ENCODE measurements at regions not wholly inside any gene's neighbourhood (a gene's known extent, or its start where the extent isn't known, plus 50 kb on each side); places are given as distances from the start of the nearest gene placed in this dataset.

DNA sequence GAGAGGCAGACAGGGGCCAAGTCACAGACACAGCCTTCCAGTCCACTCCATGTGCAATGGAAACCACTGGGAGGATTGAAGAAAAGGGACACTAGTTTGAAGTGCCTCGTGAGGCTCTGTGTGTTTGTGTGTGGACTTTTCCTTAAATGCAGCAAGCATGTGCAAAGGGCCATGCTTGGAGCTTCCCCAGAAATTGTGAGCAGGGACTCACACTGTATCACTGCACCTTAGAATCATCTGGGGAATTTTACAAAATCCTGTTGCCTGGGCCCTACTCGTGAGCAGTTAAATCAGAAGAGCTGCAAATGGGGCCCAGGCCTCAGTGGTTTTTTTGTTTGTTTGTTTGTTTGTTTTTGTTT is 137.8 kb downstream of the TRIM43 start:
- no peak overlapping the region for H2AK5ac ChIP-seq (ENCODE audit: low read depth, low read length)
- no peak overlapping the region for H3K9ac ChIP-seq (replicated peaks in 1 of 4; ENCODE audit: extremely low read depth in 1 of 4, low read depth in 3 of 4, low read length in 3 of 4)
- FAIRE-seq (no peak), DNase-seq (ENCODE audit: low read depth in 1 of 2, low spot score in 2 of 2) (no peak)
- no peak overlapping the region for H4K8ac ChIP-seq (ENCODE audit: extremely low read depth, insufficient read depth, low read length)
- ChIA-PET POLR2A (ENCODE audit: partially characterized antibody) (no interaction called here), CTCF (ENCODE audit: partially characterized antibody) (no interaction called here)
- H3K4me1 ChIP-seq (replicated peaks in 1 of 4; ENCODE audit: control insufficient read depth in 3 of 4, insufficient read depth in 4 of 4, low read length in 3 of 4): no peaks in the 10 kb centered on the region
- H3K4me2 ChIP-seq (ENCODE audit: insufficient read depth in 1 of 2, low read depth in 2 of 2, low read length in 2 of 2): no peak overlapping the region
- H3K4me3 ChIP-seq (ENCODE audit: extremely low read depth in 1 of 4, insufficient read depth in 2 of 4, low read depth in 3 of 4, low read length in 4 of 4): no peak overlapping the region
- H3K79me1 ChIP-seq (ENCODE audit: low read depth, low read length): no peaks in the 10 kb centered on the region
- no peak overlapping the region for H2BK12ac ChIP-seq (ENCODE audit: low read depth, low read length)
- no peak overlapping the region for H4K5ac ChIP-seq (ENCODE audit: insufficient read length, low read depth, low read length)
- WGBS, 2 experiments (ENCODE audit: extremely low coverage in 1 of 2, insufficient coverage in 1 of 2, insufficient read length in 1 of 2, insufficient replicate concordance in 2 of 2, low coverage in 1 of 2, low lambda C conversion rate in 2 of 2, missing lambda C conversion rate in 1 of 2): 75% methylated on average over 2 of the region's 2 CpGs; no CpG with 5 or more reads in 1 of the 2 experiments
- H3K18ac ChIP-seq (ENCODE audit: extremely low read depth, low read length): no peak overlapping the region
- no peak overlapping the region for H3K14ac ChIP-seq (ENCODE audit: insufficient read length)
- H2BK5ac ChIP-seq (ENCODE audit: low read depth, low read length): no peak overlapping the region
- no peak overlapping the region for H3K56ac ChIP-seq (replicated peaks; ENCODE audit: insufficient read length, low read depth, low read length)
- no peak overlapping the region for H2BK120ac ChIP-seq (replicated peaks; ENCODE audit: low read depth, low read length)
- no peaks in the 10 kb centered on the region for H3K23me2 ChIP-seq (ENCODE audit: low read depth, low read length)
- no peak overlapping the region for H3K23ac ChIP-seq (ENCODE audit: insufficient read length)
- H3K79me2 ChIP-seq (ENCODE audit: control insufficient read depth in 1 of 2, insufficient read depth in 2 of 2, low read length in 2 of 2): no peaks in the 10 kb centered on the region
- no peak overlapping the region for H2AFZ ChIP-seq (ENCODE audit: low read length)
- no peak overlapping the region for H3K4ac ChIP-seq (replicated peaks; ENCODE audit: insufficient read length, low read depth, low read length)
- no peaks in the 10 kb centered on the region for H3K36me3 ChIP-seq (ENCODE audit: control insufficient read depth in 2 of 4, insufficient read depth in 4 of 4, low read length in 3 of 4)
- no peak for TF ChIP-seq KDM4A (IDR thresholded peaks at IDR 0.05; ENCODE audit: low read depth, low read length, severe bottlenecking)
- no peak for TF ChIP-seq SIN3A (conservative IDR thresholded peaks at IDR 0.05 in 1 of 2, IDR thresholded peaks at IDR 0.05 in 1 of 2; ENCODE audit: low read depth in 1 of 2, low read length in 2 of 2)
- no peak for TF ChIP-seq TAF1 (IDR thresholded peaks at IDR 0.05; ENCODE audit: low read depth, low read length)
- no peak for TF ChIP-seq TEAD4 (IDR thresholded peaks at IDR 0.05; ENCODE audit: low read depth, low read length)
- TF ChIP-seq GTF2F1 (IDR thresholded peaks at IDR 0.05; ENCODE audit: borderline replicate concordance, low read depth, low read length): no peak
- no peak for TF ChIP-seq SRF (IDR thresholded peaks at IDR 0.05; ENCODE audit: low read depth, low read length)
- TF ChIP-seq, protein P1, sequence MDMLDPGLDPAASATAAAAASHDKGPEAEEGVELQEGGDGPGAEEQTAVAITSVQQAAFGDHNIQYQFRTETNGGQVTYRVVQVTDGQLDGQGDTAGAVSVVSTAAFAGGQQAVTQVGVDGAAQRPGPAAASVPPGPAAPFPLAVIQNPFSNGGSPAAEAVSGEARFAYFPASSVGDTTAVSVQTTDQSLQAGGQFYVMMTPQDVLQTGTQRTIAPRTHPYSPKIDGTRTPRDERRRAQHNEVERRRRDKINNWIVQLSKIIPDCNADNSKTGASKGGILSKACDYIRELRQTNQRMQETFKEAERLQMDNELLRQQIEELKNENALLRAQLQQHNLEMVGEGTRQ (IDR thresholded peaks at IDR 0.05; ENCODE audit: low read length): no peak
- no peak for TF ChIP-seq NRF1 (IDR thresholded peaks at IDR 0.05; ENCODE audit: low read depth, low read length)
- no peak for TF ChIP-seq TAF7 (optimal IDR thresholded peaks at IDR 0.05; ENCODE audit: borderline replicate concordance, low read depth, low read length)
- no peak for TF ChIP-seq CEBPB (IDR thresholded peaks at IDR 0.05; ENCODE audit: low read depth, low read length)
- TF ChIP-seq CBX5 (IDR thresholded peaks at IDR 0.05; ENCODE audit: low read depth, low read length): no peak
- TF ChIP-seq, protein P2, sequence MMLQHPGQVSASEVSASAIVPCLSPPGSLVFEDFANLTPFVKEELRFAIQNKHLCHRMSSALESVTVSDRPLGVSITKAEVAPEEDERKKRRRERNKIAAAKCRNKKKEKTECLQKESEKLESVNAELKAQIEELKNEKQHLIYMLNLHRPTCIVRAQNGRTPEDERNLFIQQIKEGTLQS (IDR thresholded peaks at IDR 0.05; ENCODE audit: insufficient read depth, low read depth, low read length): no peak
- TF ChIP-seq SIRT6 (IDR thresholded peaks at IDR 0.05; ENCODE audit: low read length): no peak
- no peak for TF ChIP-seq NANOG (IDR thresholded peaks at IDR 0.05; ENCODE audit: insufficient read depth, low read depth, low read length, poor library complexity, severe bottlenecking)
- H3K9me3 ChIP-seq (ENCODE audit: insufficient read depth in 2 of 2, low read depth in 1 of 2, low read length in 1 of 2): peaks cover 43 to 80% of the 10 kb centered on the region in 2 experiments
- no peak overlapping the region for H2BK15ac ChIP-seq (ENCODE audit: low read length)
- no peak overlapping the region for H4K91ac ChIP-seq (replicated peaks; ENCODE audit: insufficient read length, low read length)
- no peaks in the 10 kb centered on the region for H4K20me1 ChIP-seq (replicated peaks in 1 of 2; ENCODE audit: control insufficient read depth in 1 of 2, insufficient read depth in 2 of 2, low read length in 2 of 2)
- no peak overlapping the region for H3K27ac ChIP-seq (ENCODE audit: low read depth, low read length)
- H2BK20ac ChIP-seq (ENCODE audit: low read length): no peak overlapping the region
- no peaks in the 10 kb centered on the region for H3K27me3 ChIP-seq (replicated peaks in 1 of 4; ENCODE audit: control insufficient read depth in 3 of 4, extremely low read depth in 1 of 4, insufficient read depth in 3 of 4, low read length in 3 of 4)

Data from H1 (cell line).